Lower leg skin (tissue), 3 donors: ENCODE measurements at regions not wholly inside any gene's neighbourhood (a gene's known extent, or its start where the extent isn't known, plus 50 kb on each side); places are given as distances from the start of the nearest gene placed in this dataset.

Experiments
- CTCF ChIP-seq, 3 donors: fragments of 450-650 bp; IDR thresholded peaks; one replicate each; pipeline ENCODE4 v1.5.1; 2016; ENCODE audit warnings: antibody characterized with exemption in 3 of 3, mild to moderate bottlenecking in 3 of 3, moderate library complexity in 2 of 3
- POLR2A ChIP-seq, 2 donors: fragments of 450-650 bp; IDR thresholded peaks; one replicate each; pipeline ENCODE4 v1.6.1; 2016 to 2017; ENCODE audit warnings: antibody characterized with exemption in 2 of 2, mild to moderate bottlenecking in 1 of 2, moderate library complexity in 1 of 2

GRCh38 chr10:78768876-78769275 is 299.9 kb upstream of the ZMIZ1 start:
- no peak for TF ChIP-seq CTCF (IDR thresholded peaks at IDR 0.05)
- TF ChIP-seq POLR2A (IDR thresholded peaks at IDR 0.05), result no peak
